Loucy (cell line): ENCODE measurements at regions not wholly inside any gene's neighbourhood (a gene's known extent, or its start where the extent isn't known, plus 50 kb on each side); places are given as distances from the start of the nearest gene placed in this dataset.

ENCODE experiments used
- H2AFZ ChIP-seq: fragments of 200-600 bp; sonication (generic); 2 replicates; pipeline ENCODE4 v1.6.0; 2016; ENCODE audit warnings: antibody characterized with exemption, mild to moderate bottlenecking, low read length, moderate library complexity
- H3F3A ChIP-seq: fragments of 200-600 bp; 2 replicates; pipeline ENCODE4 v1.6.0; 2016; ENCODE audit warnings: antibody characterized with exemption, low read depth, mild to moderate bottlenecking
- H3K27me3 ChIP-seq: fragments of 200-600 bp; sonication (generic); 2 replicates; pipeline ENCODE4 v1.6.1; 2014; ENCODE audit warnings: low read length, mild to moderate bottlenecking; ENCODE audit not compliant: insufficient read depth, poor library complexity, severe bottlenecking
- H3K36me3 ChIP-seq: fragments of 200-600 bp; sonication (generic); 2 replicates; pipeline ENCODE4 v1.6.1; 2016; ENCODE audit warnings: low read length; ENCODE audit not compliant: insufficient read depth
- H3K4me1 ChIP-seq: fragments of 200-600 bp; sonication (generic); 2 replicates; pipeline ENCODE4 v1.5.1; 2014; ENCODE audit warnings: low read length, mild to moderate bottlenecking; ENCODE audit not compliant: insufficient read depth, poor library complexity, severe bottlenecking
- H3K4me2 ChIP-seq: fragments of 200-600 bp; sonication (generic); 2 replicates; pipeline ENCODE4 v1.6.0; 2014; ENCODE audit warnings: antibody characterized with exemption, low read length, low read depth, mild to moderate bottlenecking; ENCODE audit not compliant: poor library complexity, severe bottlenecking
- H3K4me3 ChIP-seq: fragments of 200-600 bp; sonication (generic); 2 replicates; pipeline ENCODE4 v1.5.1; 2014; ENCODE audit warnings: low read length, mild to moderate bottlenecking, mixed read lengths; ENCODE audit not compliant: poor library complexity, severe bottlenecking
- H3K79me2 ChIP-seq: fragments of 200-600 bp; sonication (generic); 2 replicates; pipeline ENCODE4 v1.6.1; 2014; ENCODE audit warnings: low read length; ENCODE audit not compliant: insufficient read depth
- H3K9ac ChIP-seq: fragments of 200-600 bp; sonication (generic); 2 replicates; pipeline ENCODE4 v1.6.0; 2014; ENCODE audit warnings: mild to moderate bottlenecking, low read depth, low read length, moderate library complexity; ENCODE audit not compliant: poor library complexity, severe bottlenecking
- H3K9me2 ChIP-seq: fragments of 200-600 bp; sonication (generic); replicated peaks from 2 replicates; pipeline ENCODE4 v1.6.1; 2016; ENCODE audit warnings: low read depth, low read length, mixed read lengths
- H3K9me3 ChIP-seq: fragments of 200-600 bp; sonication (generic); 2 replicates; pipeline ENCODE4 v1.6.1; 2014; ENCODE audit warnings: mild to moderate bottlenecking, antibody characterized with exemption, low read length, low read depth; ENCODE audit not compliant: insufficient read depth
- H4K20me1 ChIP-seq: fragments of 200-600 bp; sonication (generic); 2 replicates; pipeline ENCODE4 v1.6.0; 2014; ENCODE audit warnings: antibody characterized with exemption, low read length, mild to moderate bottlenecking; ENCODE audit not compliant: insufficient read depth, poor library complexity, severe bottlenecking
- EZH2phosphoT487 ChIP-seq: fragments of 200-600 bp; IDR thresholded peaks from 2 replicates; pipeline ENCODE4 v1.6.1; 2018; ENCODE audit warnings: antibody characterized with exemption, mild to moderate bottlenecking, moderate library complexity, borderline replicate concordance
- TF ChIP-seq, protein P1 (sequence below): fragments of 200-600 bp; sonication (generic); conservative IDR thresholded peaks from 2 replicates; pipeline ENCODE4 v1.5.1; 2014; ENCODE audit warnings: mild to moderate bottlenecking, antibody characterized with exemption, low read length

GRCh38 chr6:120993929-120994572, 340.2 kb downstream of the TBC1D32 start:
- Histone ChIP-seq H3K9me2 (no peaks in the 10 kb centered on the region), H3F3A (no peaks in the 10 kb centered on the region), H3K9me3 (no peaks in the 10 kb centered on the region), H3K4me1 (no peaks in the 10 kb centered on the region), H3K9ac (no peak overlapping the region), H3K36me3 (no peaks in the 10 kb centered on the region), H3K79me2 (no peaks in the 10 kb centered on the region), H4K20me1 (no peaks in the 10 kb centered on the region), H3K27me3 (no peaks in the 10 kb centered on the region), H2AFZ (no peak overlapping the region), H3K4me2 (no peak overlapping the region), H3K4me3 (no peak overlapping the region)
- no peak for TF ChIP-seq EZH2phosphoT487
- TF ChIP-seq, protein P1, sequence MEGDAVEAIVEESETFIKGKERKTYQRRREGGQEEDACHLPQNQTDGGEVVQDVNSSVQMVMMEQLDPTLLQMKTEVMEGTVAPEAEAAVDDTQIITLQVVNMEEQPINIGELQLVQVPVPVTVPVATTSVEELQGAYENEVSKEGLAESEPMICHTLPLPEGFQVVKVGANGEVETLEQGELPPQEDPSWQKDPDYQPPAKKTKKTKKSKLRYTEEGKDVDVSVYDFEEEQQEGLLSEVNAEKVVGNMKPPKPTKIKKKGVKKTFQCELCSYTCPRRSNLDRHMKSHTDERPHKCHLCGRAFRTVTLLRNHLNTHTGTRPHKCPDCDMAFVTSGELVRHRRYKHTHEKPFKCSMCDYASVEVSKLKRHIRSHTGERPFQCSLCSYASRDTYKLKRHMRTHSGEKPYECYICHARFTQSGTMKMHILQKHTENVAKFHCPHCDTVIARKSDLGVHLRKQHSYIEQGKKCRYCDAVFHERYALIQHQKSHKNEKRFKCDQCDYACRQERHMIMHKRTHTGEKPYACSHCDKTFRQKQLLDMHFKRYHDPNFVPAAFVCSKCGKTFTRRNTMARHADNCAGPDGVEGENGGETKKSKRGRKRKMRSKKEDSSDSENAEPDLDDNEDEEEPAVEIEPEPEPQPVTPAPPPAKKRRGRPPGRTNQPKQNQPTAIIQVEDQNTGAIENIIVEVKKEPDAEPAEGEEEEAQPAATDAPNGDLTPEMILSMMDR, result no peak

DNA sequence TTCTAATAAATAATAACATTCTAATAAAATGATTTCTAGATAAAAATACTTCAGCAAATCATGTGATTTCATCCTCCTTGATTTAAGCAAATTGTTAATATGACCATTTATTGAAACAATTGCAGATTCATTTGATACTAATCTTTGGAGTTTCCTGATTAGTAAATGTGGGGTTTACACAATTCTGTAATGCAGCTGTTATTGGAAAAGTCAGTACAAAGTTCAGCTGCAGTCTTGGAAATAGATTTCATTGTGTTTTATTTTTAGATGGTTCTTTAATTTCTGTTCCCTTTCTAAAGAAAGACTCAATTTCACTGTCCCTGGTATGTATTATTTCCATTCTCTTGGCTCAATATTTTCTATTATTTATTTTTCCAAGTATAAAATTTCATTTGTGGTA, 342.0 kb downstream of the TBC1D32 start:
- H3K4me3 ChIP-seq, result no peak overlapping the region
- H3K36me3 ChIP-seq, result no peaks in the 10 kb centered on the region
- H3K79me2 ChIP-seq, result no peaks in the 10 kb centered on the region
- no peaks in the 10 kb centered on the region for H3K9me2 ChIP-seq
- no peaks in the 10 kb centered on the region for H3K4me1 ChIP-seq
- no peak overlapping the region for H3K4me2 ChIP-seq
- no peaks in the 10 kb centered on the region for H3F3A ChIP-seq
- no peaks in the 10 kb centered on the region for H4K20me1 ChIP-seq
- TF ChIP-seq EZH2phosphoT487, result no peak
- TF ChIP-seq, protein P1, result no peak
- H2AFZ ChIP-seq, result no peak overlapping the region
- no peaks in the 10 kb centered on the region for H3K9me3 ChIP-seq
- H3K9ac ChIP-seq, result no peak overlapping the region
- H3K27me3 ChIP-seq, result no peaks in the 10 kb centered on the region

DNA sequence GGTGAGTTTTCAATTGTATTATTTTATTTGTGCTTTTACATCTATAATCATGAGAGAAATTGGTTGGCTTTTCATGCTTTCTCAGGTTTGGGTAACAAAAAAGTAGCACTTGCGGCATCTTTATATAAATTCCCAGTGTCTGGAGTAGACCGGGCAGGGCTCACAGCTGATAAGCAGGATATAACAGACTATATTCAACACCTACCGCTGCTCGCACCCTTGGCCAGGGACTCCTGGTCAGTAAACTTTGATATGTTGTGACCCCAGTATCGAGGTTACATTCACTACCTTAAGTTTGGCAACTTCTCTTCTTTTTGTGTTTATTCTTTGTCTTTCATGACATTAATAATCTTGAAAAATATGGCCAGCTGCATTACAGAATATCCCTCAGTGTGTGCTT, 343.4 kb downstream of the TBC1D32 start:
- H3K4me1 ChIP-seq, result no peaks in the 10 kb centered on the region
- H3K4me3 ChIP-seq, result no peak overlapping the region

More for the DNA sequence above, 343.4 kb downstream of the TBC1D32 start:
- no peak overlapping the region for H3K4me2 ChIP-seq
- no peak overlapping the region for H3K9ac ChIP-seq
- H3K27me3 ChIP-seq, result no peaks in the 10 kb centered on the region
- H3K9me3 ChIP-seq, result no peaks in the 10 kb centered on the region
- no peaks in the 10 kb centered on the region for H3K9me2 ChIP-seq
- H2AFZ ChIP-seq, result no peak overlapping the region
- no peaks in the 10 kb centered on the region for H4K20me1 ChIP-seq
- H3K79me2 ChIP-seq, result no peaks in the 10 kb centered on the region
- no peaks in the 10 kb centered on the region for H3K36me3 ChIP-seq
- no peak for TF ChIP-seq EZH2phosphoT487
- TF ChIP-seq, protein P1, result no peak
- no peaks in the 10 kb centered on the region for H3F3A ChIP-seq
